Activated T-cell treated with anti-CD3 and anti-CD28 coated beads for 1 hour (primary cell): ENCODE measurements at regions not wholly inside any gene's neighbourhood (a gene's known extent, or its start where the extent isn't known, plus 50 kb on each side); places are given as distances from the start of the nearest gene placed in this dataset.

Source experiments
- DNase-seq: peaks from one replicate; pipeline ENCODE4 v3.0.0-alpha.2; 2020; ENCODE audit warnings: low read depth

- no peak for DNase-seq
These were observed 100.1 kb upstream of the CLDN10 start for GRCh38 chr13:95452375-95452774.

- no peak for DNase-seq
These were observed 96.7 kb upstream of the CLDN10 start for GRCh38 chr13:95455782-95456181.

- no peak for DNase-seq
These were observed 95.7 kb upstream of the CLDN10 start for GRCh38 chr13:95456815-95457214.

- no peak for DNase-seq
These were observed 95.2 kb upstream of the CLDN10 start for GRCh38 chr13:95457294-95457693.

- no peak for DNase-seq
These were observed 89.7 kb upstream of the CLDN10 start for GRCh38 chr13:95462801-95463200.

- no peak for DNase-seq
These were observed 89.0 kb upstream of the CLDN10 start for GRCh38 chr13:95463531-95463930.

GRCh38 chr13:95470574-95471366, 81.8 kb upstream of the CLDN10 start:
- no peak for DNase-seq

- DNase-seq, result no peak
These were observed 80.6 kb upstream of the CLDN10 start for GRCh38 chr13:95471960-95472359.

- DNase-seq, result no peak
These were observed 77.5 kb upstream of the CLDN10 start for GRCh38 chr13:95474992-95475391.

- no peak for DNase-seq
These were observed 75.3 kb upstream of the CLDN10 start for GRCh38 chr13:95477187-95477586.

- DNase-seq, result no peak
These were observed 72.8 kb upstream of the CLDN10 start for GRCh38 chr13:95479731-95480130.

- no peak for DNase-seq
These were observed 72.4 kb upstream of the CLDN10 start for GRCh38 chr13:95480131-95480545.

- DNase-seq, result no peak
These were observed 71.4 kb upstream of the CLDN10 start for GRCh38 chr13:95480791-95481780.

GRCh38 chr13:95484052-95484451, 68.5 kb upstream of the CLDN10 start:
- DNase-seq, result no peak

GRCh38 chr13:95485045-95485517, 67.4 kb upstream of the CLDN10 start:
- DNase-seq, result no peak

GRCh38 chr13:95485518-95486144, 66.9 kb upstream of the CLDN10 start:
- no peak for DNase-seq

- DNase-seq, result no peak
These were observed 60.3 kb upstream of the CLDN10 start for GRCh38 chr13:95492044-95492801.

- DNase-seq, result no peak
These were observed 58.3 kb upstream of the CLDN10 start for GRCh38 chr13:95494082-95494681.

GRCh38 chr13:95496485-95496884, 56.0 kb upstream of the CLDN10 start:
- DNase-seq, result no peak

- no peak for DNase-seq
These were observed 55.1 kb upstream of the CLDN10 start for GRCh38 chr13:95497381-95497807.

- DNase-seq, result no peak
These were observed 53.6 kb upstream of the CLDN10 start for GRCh38 chr13:95498886-95499285.
